SU-DHL-6 (cell line): ENCODE measurements at regions not wholly inside any gene's neighbourhood (a gene's known extent, or its start where the extent isn't known, plus 50 kb on each side); places are given as distances from the start of the nearest gene placed in this dataset.

Experiments
- H2AFZ ChIP-seq: fragments of 200-600 bp; sonication (generic); 2 replicates; pipeline ENCODE4 v1.6.1; 2014; ENCODE audit warnings: low read depth, mild to moderate bottlenecking, moderate library complexity, mixed read lengths, antibody characterized with exemption, low read length; ENCODE audit not compliant: severe bottlenecking
- H3F3A ChIP-seq: fragments of 200-600 bp; shearing (Covaris generic); 2 replicates; pipeline ENCODE4 v1.6.0; 2016; ENCODE audit warnings: antibody characterized with exemption, mild to moderate bottlenecking; ENCODE audit not compliant: insufficient read depth
- H3K27ac ChIP-seq: fragments of 200-600 bp; sonication (generic); 2 replicates; pipeline ENCODE4 v1.5.1; 2016; ENCODE audit warnings: low read depth, mild to moderate bottlenecking, low read length, moderate library complexity, mixed read lengths
- H3K27me3 ChIP-seq: fragments of 200-600 bp; sonication (generic), shearing (Covaris generic); 2 replicates; pipeline ENCODE4 v1.6.0; 2014; ENCODE audit warnings: mild to moderate bottlenecking, low read length
- H3K36me3 ChIP-seq: fragments of 200-600 bp; sonication (generic); 2 replicates; pipeline ENCODE4 v1.6.1; 2014; ENCODE audit warnings: mild to moderate bottlenecking, low read length, mixed read lengths
- H3K4me2 ChIP-seq: fragments of 300-600, 200-600 bp; shearing (Covaris generic), sonication (generic); 2 replicates; pipeline ENCODE4 v1.6.0; 2014; ENCODE audit warnings: low read length, low read depth, mild to moderate bottlenecking; ENCODE audit not compliant: poor library complexity, severe bottlenecking
- H3K4me3 ChIP-seq: fragments of 200-600 bp; sonication (generic); 2 replicates; pipeline ENCODE4 v1.5.1; 2014; ENCODE audit warnings: antibody characterized with exemption, low read length, mild to moderate bottlenecking, mixed read lengths; ENCODE audit not compliant: insufficient read depth, poor library complexity, severe bottlenecking
- H3K79me2 ChIP-seq: fragments of 200-600 bp; sonication (generic); 2 replicates; pipeline ENCODE4 v1.6.1; 2014; ENCODE audit warnings: mild to moderate bottlenecking, low read length, moderate library complexity; ENCODE audit not compliant: insufficient read depth
- H3K9ac ChIP-seq: fragments of 200-600 bp; sonication (generic); 2 replicates; pipeline ENCODE4 v1.7.0; 2014; ENCODE audit warnings: mild to moderate bottlenecking, low read length
- H3K9me2 ChIP-seq: fragments of 200-600 bp; sonication (generic); replicated peaks from 2 replicates; pipeline ENCODE4 v1.6.1; 2014; ENCODE audit warnings: low read length; ENCODE audit not compliant: insufficient read depth
- H3K9me3 ChIP-seq: fragments of 200-600 bp; sonication (generic); 2 replicates; pipeline ENCODE4 v1.6.1; 2014; ENCODE audit warnings: low read length, mixed read lengths; ENCODE audit not compliant: insufficient read depth
- H4K20me1 ChIP-seq: fragments of 200-600 bp; sonication (generic); 2 replicates; pipeline ENCODE4 v1.6.1; 2014; ENCODE audit warnings: low read depth, mild to moderate bottlenecking, antibody characterized with exemption, low read length, moderate library complexity, mixed read lengths
- EZH2phosphoT487 ChIP-seq: fragments of 200-600 bp; sonication (generic), shearing (Covaris generic); conservative IDR thresholded peaks from 2 replicates; pipeline ENCODE4 v1.6.1; 2018; ENCODE audit warnings: mild to moderate bottlenecking, antibody characterized with exemption, low read length, moderate library complexity, mixed read lengths
- TF ChIP-seq, protein P1 (sequence below): fragments of 200-600 bp; sonication (generic); IDR thresholded peaks from one replicate; pipeline ENCODE4 v1.5.1; 2017; ENCODE audit warnings: antibody characterized with exemption, mild to moderate bottlenecking, low read length, moderate library complexity; ENCODE audit not compliant: insufficient read depth, poor library complexity, severe bottlenecking

DNA sequence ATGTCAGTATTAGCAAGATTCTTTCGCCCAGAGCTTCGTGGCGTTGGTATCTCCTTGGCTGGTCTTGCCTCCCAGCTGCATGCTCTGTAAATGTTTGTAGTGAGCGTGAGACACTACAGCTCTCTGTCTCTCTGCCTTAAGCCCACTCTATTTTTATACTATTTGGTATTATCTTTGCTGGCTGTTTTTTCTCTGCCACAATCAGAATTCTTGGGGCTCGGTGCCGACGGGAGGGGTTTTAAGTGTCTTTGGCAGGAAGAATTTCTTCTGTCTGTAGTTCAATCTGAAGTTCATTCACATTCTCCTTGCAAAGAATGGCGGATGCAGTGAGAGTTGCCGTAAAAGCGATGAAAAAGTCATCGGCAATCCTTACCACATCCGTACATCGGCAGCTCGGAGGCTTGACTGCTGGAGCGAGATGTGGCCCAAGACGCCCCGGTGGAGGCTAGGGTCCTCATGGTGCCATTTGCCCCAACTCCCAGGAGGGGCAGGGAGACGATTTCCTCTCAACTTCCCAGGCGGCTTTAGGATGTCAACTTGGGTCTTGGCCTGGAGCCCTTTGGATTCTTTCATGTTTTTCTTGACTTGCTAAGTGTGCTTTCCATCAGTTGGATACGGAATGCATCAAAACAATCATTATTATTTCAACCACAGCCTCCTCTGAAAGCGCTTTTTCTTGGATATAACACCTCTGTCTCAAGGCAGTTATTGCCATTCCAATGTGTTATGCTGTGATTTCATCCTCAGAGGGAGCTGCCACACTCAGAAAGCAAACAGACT lies 132.3 kb upstream of the SDK2 start:
- Histone ChIP-seq H3K9me2 (no peaks in the 10 kb centered on the region), H3K9ac (no peak overlapping the region), H3F3A (no peaks in the 10 kb centered on the region), H3K36me3 (no peaks in the 10 kb centered on the region), H3K4me3 (no peak overlapping the region), H4K20me1 (no peaks in the 10 kb centered on the region), H2AFZ (no peak overlapping the region), H3K27me3 (no peaks in the 10 kb centered on the region), H3K4me2 (no peak overlapping the region), H3K79me2 (no peaks in the 10 kb centered on the region), H3K9me3 (no peaks in the 10 kb centered on the region), H3K27ac (no peak overlapping the region)
- TF ChIP-seq EZH2phosphoT487: no peak
- TF ChIP-seq, protein P1, sequence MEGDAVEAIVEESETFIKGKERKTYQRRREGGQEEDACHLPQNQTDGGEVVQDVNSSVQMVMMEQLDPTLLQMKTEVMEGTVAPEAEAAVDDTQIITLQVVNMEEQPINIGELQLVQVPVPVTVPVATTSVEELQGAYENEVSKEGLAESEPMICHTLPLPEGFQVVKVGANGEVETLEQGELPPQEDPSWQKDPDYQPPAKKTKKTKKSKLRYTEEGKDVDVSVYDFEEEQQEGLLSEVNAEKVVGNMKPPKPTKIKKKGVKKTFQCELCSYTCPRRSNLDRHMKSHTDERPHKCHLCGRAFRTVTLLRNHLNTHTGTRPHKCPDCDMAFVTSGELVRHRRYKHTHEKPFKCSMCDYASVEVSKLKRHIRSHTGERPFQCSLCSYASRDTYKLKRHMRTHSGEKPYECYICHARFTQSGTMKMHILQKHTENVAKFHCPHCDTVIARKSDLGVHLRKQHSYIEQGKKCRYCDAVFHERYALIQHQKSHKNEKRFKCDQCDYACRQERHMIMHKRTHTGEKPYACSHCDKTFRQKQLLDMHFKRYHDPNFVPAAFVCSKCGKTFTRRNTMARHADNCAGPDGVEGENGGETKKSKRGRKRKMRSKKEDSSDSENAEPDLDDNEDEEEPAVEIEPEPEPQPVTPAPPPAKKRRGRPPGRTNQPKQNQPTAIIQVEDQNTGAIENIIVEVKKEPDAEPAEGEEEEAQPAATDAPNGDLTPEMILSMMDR: no peak

DNA sequence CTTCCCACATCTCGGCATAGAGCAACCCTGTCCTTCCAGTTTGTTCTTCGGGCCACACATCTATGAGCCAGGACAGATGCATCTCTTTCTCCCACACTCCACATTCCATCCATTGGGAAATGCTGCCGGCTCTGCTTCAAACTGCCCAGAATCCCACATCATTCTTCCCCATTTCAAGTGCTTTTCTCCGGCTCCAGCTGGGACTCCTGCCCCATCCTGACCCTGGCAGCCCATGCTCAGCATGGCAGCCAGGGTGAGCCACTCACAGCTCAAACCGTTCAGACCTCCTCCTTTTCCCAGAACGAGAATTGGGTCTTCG lies 132.8 kb upstream of the SDK2 start:
- Histone ChIP-seq H3K36me3 (no peaks in the 10 kb centered on the region), H3K79me2 (no peaks in the 10 kb centered on the region), H3K9me3 (no peaks in the 10 kb centered on the region), H3F3A (no peaks in the 10 kb centered on the region), H3K4me2 (no peak overlapping the region), H3K9ac (no peak overlapping the region), H3K9me2 (no peaks in the 10 kb centered on the region), H2AFZ (no peak overlapping the region), H3K27ac (no peak overlapping the region), H3K4me3 (no peak overlapping the region), H3K27me3 (no peaks in the 10 kb centered on the region), H4K20me1 (no peaks in the 10 kb centered on the region)
- no peak for TF ChIP-seq EZH2phosphoT487
- TF ChIP-seq, protein P1: no peak

DNA sequence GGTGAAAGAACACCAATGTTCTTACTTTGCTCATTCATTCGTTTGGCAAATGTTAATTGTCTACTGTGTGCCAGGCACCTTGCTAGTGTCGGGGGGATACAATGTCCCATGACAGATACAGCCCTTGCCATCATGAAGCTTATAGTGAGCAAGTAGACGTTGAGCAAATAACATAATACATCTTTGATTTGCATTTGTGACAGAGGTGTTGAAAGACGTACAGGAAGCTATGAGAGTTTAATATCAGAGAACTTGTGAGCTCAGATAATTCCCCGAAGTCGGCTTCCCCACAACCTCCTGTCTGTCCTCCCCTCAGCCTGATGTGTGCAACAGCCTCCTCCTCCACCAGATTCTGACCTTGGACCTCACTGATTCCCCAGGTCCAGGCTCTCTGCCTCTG lies 138.0 kb upstream of the SDK2 start:
- Histone ChIP-seq H3K27me3 (no peaks in the 10 kb centered on the region), H2AFZ (no peak overlapping the region), H3F3A (no peaks in the 10 kb centered on the region), H3K27ac (no peak overlapping the region), H3K79me2 (no peaks in the 10 kb centered on the region), H3K9me2 (no peaks in the 10 kb centered on the region), H3K36me3 (no peaks in the 10 kb centered on the region), H3K9me3 (no peaks in the 10 kb centered on the region), H4K20me1 (no peaks in the 10 kb centered on the region), H3K4me2 (no peak overlapping the region), H3K9ac (no peak overlapping the region), H3K4me3 (no peak overlapping the region)
- TF ChIP-seq EZH2phosphoT487: no peak
- TF ChIP-seq, protein P1: no peak
